Upper lobe of left lung (tissue), 6 donors: ENCODE measurements at regions not wholly inside any gene's neighbourhood (a gene's known extent, or its start where the extent isn't known, plus 50 kb on each side); places are given as distances from the start of the nearest gene placed in this dataset.

Source experiments
- ATAC-seq, 2 donors: fragments of 200-7000 bp; cut with Tn5 transposase; one replicate each; pipeline ENCODE4 v1.9.1; 2022; ENCODE audit warnings: mild to moderate bottlenecking in 2 of 2, moderate library complexity in 2 of 2; ENCODE audit not compliant: low FRiP score in 2 of 2
- DNase-seq, 2 donors: peaks; one replicate each; pipeline ENCODE4 v3.0.0-alpha.2; 2019 to 2020
- H3K27ac ChIP-seq, 4 donors: fragments of 200-600 bp; sonication (generic); one replicate each; pipeline ENCODE4 v1.5.1; 2016 to 2019
- H3K27me3 ChIP-seq, 4 donors: fragments of 200-600 bp; sonication (generic); one replicate each; pipeline ENCODE4 v1.5.1; 2017 to 2019
- H3K36me3 ChIP-seq, 4 donors: fragments of 200-600 bp; sonication (generic); one replicate each; pipeline ENCODE4 v1.5.1; 2016 to 2019
- H3K4me1 ChIP-seq, 4 donors: fragments of 200-600 bp; sonication (generic); one replicate each; pipeline ENCODE4 v1.5.1; 2018 to 2019
- H3K4me3 ChIP-seq, 4 donors: fragments of 200-600 bp; sonication (generic); one replicate each; pipeline ENCODE4 v1.5.1; 2017 to 2019; ENCODE audit warnings: mild to moderate bottlenecking in 2 of 4, moderate library complexity in 1 of 4
- H3K9me3 ChIP-seq, 4 donors: fragments of 200-600 bp; sonication (generic); one replicate each; pipeline ENCODE4 v1.5.1; 2018 to 2019
- EP300 ChIP-seq, 4 donors: sonication (generic); formaldehyde crosslinking; IDR thresholded peaks; one replicate each; pipeline ENCODE4 v1.5.1; 2017; ENCODE audit warnings: antibody characterized with exemption in 4 of 4, control low read depth in 2 of 4
- POLR2A ChIP-seq, 4 donors: fragments of 450-650 bp; IDR thresholded peaks; one replicate each; pipeline ENCODE4 v1.5.1; 2016 to 2017; ENCODE audit warnings: antibody characterized with exemption in 4 of 4, mild to moderate bottlenecking in 2 of 4
- POLR2AphosphoS5 ChIP-seq, 2 donors: sonication (generic); formaldehyde crosslinking; IDR thresholded peaks; one replicate each; pipeline ENCODE4 v1.5.1; 2017; ENCODE audit warnings: antibody characterized with exemption in 2 of 2
- WGBS, 2 donors: methylation state at CpG; one replicate each; pipeline ENCODE4 v1.1.5; 2017 to 2018; 5-methylcytosine and 5-hydroxymethylcytosine counted together
- TF ChIP-seq, protein P1 (sequence below), 6 experiments: fragments of 450-650 bp in 4 of 6; fragments of 200-600 bp in 2 of 6; sonication (generic) in 2 of 6; IDR thresholded peaks; one replicate each; pipeline ENCODE4 v1.5.1; 2016 to 2019; ENCODE audit warnings: antibody characterized with exemption in 6 of 6
- donor health status: DM: no; HTN: no; CAD: no; lungs with moderate emphysema.
- donor health status: DM: no; HTN: yes; CAD: no; lungs with severe emphysema.

- no peak for ATAC-seq
Observed at GRCh38 chr1:208369658-208370057, 125.5 kb upstream of the PLXNA2 start.

DNA sequence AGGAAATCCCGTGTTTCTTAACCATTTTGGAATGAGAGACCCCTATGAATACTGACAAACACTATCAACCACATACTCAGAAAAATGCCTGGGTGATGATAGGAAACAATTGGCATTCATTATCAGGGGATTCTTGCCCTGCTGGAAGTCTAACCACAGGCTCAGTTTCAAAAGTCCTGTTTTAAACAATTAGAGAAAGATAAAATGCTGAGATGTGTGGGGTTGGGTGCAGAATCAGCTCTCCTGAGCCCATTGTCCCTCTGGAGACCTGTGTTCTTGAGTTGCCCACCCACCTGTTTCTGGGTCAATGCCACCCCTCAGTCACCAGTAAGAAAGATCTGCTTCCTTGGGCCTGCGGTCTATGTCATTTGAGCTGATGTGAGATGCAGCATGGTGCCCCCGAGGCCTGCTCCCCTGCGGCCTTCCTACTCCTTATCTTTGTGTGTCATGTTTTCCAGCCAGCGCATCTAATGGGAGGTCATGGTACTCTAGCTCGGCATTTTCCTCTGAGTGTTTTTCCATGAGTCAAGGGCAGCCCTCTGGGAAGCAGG lies 130.3 kb upstream of the PLXNA2 start:
- H3K9me3 ChIP-seq, result no peaks in the 10 kb centered on the region
- TF ChIP-seq, protein P1, sequence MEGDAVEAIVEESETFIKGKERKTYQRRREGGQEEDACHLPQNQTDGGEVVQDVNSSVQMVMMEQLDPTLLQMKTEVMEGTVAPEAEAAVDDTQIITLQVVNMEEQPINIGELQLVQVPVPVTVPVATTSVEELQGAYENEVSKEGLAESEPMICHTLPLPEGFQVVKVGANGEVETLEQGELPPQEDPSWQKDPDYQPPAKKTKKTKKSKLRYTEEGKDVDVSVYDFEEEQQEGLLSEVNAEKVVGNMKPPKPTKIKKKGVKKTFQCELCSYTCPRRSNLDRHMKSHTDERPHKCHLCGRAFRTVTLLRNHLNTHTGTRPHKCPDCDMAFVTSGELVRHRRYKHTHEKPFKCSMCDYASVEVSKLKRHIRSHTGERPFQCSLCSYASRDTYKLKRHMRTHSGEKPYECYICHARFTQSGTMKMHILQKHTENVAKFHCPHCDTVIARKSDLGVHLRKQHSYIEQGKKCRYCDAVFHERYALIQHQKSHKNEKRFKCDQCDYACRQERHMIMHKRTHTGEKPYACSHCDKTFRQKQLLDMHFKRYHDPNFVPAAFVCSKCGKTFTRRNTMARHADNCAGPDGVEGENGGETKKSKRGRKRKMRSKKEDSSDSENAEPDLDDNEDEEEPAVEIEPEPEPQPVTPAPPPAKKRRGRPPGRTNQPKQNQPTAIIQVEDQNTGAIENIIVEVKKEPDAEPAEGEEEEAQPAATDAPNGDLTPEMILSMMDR (IDR thresholded peaks at IDR 0.05), result no peak
- no peak for TF ChIP-seq POLR2AphosphoS5 (IDR thresholded peaks at IDR 0.05)
- no peak for TF ChIP-seq EP300 (IDR thresholded peaks at IDR 0.05)
- TF ChIP-seq POLR2A (IDR thresholded peaks at IDR 0.05), result no peak
- no peak overlapping the region for H3K27ac ChIP-seq
- ATAC-seq (no peak), DNase-seq (no peak)
- 32 to 76% methylated on average over 4 to 6 of the region's 6 CpGs for WGBS, 2 donors
- H3K4me1 ChIP-seq, result no peaks in the 10 kb centered on the region
- H3K4me3 ChIP-seq, result no peak overlapping the region
- no peaks in the 10 kb centered on the region for H3K36me3 ChIP-seq
- H3K27me3 ChIP-seq, result no peaks in the 10 kb centered on the region

More at GRCh38 chr1:208369658-208370057, 125.5 kb upstream of the PLXNA2 start:
- no peaks in the 10 kb centered on the region for H3K36me3 ChIP-seq
- no peaks in the 10 kb centered on the region for H3K4me1 ChIP-seq
- DNase-seq, result no peak
- TF ChIP-seq POLR2AphosphoS5 (IDR thresholded peaks at IDR 0.05), result no peak
- no peak for TF ChIP-seq EP300 (IDR thresholded peaks at IDR 0.05)
- TF ChIP-seq, protein P1 (IDR thresholded peaks at IDR 0.05), result no peak
- no peaks in the 10 kb centered on the region for H3K9me3 ChIP-seq
- no peak overlapping the region for H3K27ac ChIP-seq
- no peak overlapping the region for H3K4me3 ChIP-seq
- no peaks in the 10 kb centered on the region for H3K27me3 ChIP-seq
- 39 to 49% methylated on average over 2 of the region's 2 CpGs for WGBS, 2 donors

DNA sequence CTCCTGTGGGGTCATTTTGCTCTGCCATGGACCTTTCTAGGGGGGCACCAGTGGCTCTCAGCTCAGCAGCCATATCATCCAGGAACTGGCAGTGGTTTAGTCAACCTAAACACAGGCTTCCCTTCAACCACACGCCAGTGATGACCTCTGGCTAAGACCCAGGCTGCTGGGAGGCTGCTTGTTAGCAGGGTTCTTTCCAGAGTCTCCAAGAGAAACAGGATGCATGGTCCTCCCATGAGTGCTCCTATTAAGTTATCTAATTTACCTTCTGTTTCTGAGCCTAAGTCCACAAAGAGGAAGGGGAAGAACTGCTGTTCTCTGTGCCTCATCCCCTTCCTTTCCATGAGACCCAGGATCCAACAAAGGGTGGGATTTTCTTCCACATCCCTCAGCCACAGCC lies 137.3 kb upstream of the PLXNA2 start:
- 0 to 25% methylated on average over 1 of the region's 1 CpG for WGBS, 2 donors
- Histone ChIP-seq H3K9me3 (no peaks in the 10 kb centered on the region), H3K36me3 (no peaks in the 10 kb centered on the region), H3K27ac (no peak overlapping the region), H3K4me1 (no peaks in the 10 kb centered on the region), H3K4me3 (no peak overlapping the region), H3K27me3 (no peaks in the 10 kb centered on the region)
- TF ChIP-seq, protein P1 (IDR thresholded peaks at IDR 0.05), result no peak
- no peak for TF ChIP-seq POLR2AphosphoS5 (IDR thresholded peaks at IDR 0.05)
- TF ChIP-seq POLR2A (IDR thresholded peaks at IDR 0.05), result no peak
- TF ChIP-seq EP300 (IDR thresholded peaks at IDR 0.05), result no peak
- DNase-seq (no peak), ATAC-seq (no peak)

- no peaks in the 10 kb centered on the region for H3K27me3 ChIP-seq
- DNase-seq (no peak), ATAC-seq (no peak)
- no peak for TF ChIP-seq POLR2AphosphoS5 (IDR thresholded peaks at IDR 0.05)
- TF ChIP-seq, protein P1 (IDR thresholded peaks at IDR 0.05), result no peak
- no peak for TF ChIP-seq POLR2A (IDR thresholded peaks at IDR 0.05)
- no peak for TF ChIP-seq EP300 (IDR thresholded peaks at IDR 0.05)
- no peak overlapping the region for H3K27ac ChIP-seq
- 64 to 70% methylated on average over 9 of the region's 9 CpGs for WGBS, 2 donors
- H3K4me1 ChIP-seq, result no peaks in the 10 kb centered on the region
- no peaks in the 10 kb centered on the region for H3K36me3 ChIP-seq
- no peak overlapping the region for H3K4me3 ChIP-seq
- H3K9me3 ChIP-seq, result no peaks in the 10 kb centered on the region
Observed at GRCh38 chr1:208387908-208388811, 144.0 kb upstream of the PLXNA2 start.
